ENCODE measurements at regions not wholly inside any gene's neighbourhood (a gene's known extent, or its start where the extent isn't known, plus 50 kb on each side); places are given as distances from the start of the nearest gene placed in this dataset.

DNA sequence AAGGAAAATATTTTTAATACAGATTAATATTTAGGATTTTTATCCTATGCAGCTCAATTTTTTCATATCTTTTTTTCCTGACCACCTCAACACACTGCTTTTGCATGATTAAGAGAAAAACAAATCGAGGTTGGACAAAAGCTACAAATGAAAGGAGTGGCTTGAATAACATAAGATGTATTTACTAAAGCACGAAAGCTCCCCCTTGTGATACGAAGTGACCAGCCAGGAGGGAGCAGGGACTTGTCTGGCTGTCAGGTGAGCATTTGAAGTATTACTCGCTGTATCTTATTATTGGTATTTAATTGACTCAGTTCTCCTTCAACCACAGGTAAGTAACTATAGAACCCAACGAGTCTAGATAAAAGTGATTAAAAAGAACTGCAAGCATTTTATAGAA lies 265.2 kb upstream of the PHF14 start:
- TF ChIP-seq, protein P1, sequence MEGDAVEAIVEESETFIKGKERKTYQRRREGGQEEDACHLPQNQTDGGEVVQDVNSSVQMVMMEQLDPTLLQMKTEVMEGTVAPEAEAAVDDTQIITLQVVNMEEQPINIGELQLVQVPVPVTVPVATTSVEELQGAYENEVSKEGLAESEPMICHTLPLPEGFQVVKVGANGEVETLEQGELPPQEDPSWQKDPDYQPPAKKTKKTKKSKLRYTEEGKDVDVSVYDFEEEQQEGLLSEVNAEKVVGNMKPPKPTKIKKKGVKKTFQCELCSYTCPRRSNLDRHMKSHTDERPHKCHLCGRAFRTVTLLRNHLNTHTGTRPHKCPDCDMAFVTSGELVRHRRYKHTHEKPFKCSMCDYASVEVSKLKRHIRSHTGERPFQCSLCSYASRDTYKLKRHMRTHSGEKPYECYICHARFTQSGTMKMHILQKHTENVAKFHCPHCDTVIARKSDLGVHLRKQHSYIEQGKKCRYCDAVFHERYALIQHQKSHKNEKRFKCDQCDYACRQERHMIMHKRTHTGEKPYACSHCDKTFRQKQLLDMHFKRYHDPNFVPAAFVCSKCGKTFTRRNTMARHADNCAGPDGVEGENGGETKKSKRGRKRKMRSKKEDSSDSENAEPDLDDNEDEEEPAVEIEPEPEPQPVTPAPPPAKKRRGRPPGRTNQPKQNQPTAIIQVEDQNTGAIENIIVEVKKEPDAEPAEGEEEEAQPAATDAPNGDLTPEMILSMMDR (IDR thresholded peaks at IDR 0.05), result no peak
- TF ChIP-seq EP300 (IDR thresholded peaks at IDR 0.05), result no peak
